GM12873 (cell line): ENCODE measurements at regions not wholly inside any gene's neighbourhood (a gene's known extent, or its start where the extent isn't known, plus 50 kb on each side); places are given as distances from the start of the nearest gene placed in this dataset.

Experiments used
- TF ChIP-seq, protein P1 (sequence below): IDR thresholded peaks from 2 replicates; pipeline ENCODE4 v1.5.1; 2012; ENCODE audit warnings: low read depth, mild to moderate bottlenecking, moderate library complexity, low read length, control low read depth; ENCODE audit not compliant: insufficient read depth; ENCODE audit errors: missing control alignments

DNA sequence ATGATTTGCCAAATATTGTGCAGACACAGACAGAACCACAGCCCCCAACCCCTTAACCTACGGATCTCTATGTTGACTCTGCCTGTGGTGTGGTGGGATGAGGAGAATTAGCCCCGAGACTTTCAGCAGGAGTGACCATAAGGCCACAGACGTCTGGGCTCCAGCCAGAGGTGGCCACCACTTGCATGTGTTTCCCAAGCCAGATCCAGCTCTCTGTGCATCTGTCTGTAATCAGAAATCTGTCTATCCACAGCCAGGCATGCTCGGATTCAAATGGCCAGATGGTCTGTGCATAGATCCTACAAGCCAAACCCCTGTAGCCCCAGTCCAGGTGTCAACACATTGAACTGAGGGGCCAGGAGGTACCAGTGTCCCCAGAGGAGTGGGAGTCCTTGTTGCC is 140.6 kb downstream of the SYF2 start:
- TF ChIP-seq, protein P1, sequence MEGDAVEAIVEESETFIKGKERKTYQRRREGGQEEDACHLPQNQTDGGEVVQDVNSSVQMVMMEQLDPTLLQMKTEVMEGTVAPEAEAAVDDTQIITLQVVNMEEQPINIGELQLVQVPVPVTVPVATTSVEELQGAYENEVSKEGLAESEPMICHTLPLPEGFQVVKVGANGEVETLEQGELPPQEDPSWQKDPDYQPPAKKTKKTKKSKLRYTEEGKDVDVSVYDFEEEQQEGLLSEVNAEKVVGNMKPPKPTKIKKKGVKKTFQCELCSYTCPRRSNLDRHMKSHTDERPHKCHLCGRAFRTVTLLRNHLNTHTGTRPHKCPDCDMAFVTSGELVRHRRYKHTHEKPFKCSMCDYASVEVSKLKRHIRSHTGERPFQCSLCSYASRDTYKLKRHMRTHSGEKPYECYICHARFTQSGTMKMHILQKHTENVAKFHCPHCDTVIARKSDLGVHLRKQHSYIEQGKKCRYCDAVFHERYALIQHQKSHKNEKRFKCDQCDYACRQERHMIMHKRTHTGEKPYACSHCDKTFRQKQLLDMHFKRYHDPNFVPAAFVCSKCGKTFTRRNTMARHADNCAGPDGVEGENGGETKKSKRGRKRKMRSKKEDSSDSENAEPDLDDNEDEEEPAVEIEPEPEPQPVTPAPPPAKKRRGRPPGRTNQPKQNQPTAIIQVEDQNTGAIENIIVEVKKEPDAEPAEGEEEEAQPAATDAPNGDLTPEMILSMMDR, result no peak

DNA sequence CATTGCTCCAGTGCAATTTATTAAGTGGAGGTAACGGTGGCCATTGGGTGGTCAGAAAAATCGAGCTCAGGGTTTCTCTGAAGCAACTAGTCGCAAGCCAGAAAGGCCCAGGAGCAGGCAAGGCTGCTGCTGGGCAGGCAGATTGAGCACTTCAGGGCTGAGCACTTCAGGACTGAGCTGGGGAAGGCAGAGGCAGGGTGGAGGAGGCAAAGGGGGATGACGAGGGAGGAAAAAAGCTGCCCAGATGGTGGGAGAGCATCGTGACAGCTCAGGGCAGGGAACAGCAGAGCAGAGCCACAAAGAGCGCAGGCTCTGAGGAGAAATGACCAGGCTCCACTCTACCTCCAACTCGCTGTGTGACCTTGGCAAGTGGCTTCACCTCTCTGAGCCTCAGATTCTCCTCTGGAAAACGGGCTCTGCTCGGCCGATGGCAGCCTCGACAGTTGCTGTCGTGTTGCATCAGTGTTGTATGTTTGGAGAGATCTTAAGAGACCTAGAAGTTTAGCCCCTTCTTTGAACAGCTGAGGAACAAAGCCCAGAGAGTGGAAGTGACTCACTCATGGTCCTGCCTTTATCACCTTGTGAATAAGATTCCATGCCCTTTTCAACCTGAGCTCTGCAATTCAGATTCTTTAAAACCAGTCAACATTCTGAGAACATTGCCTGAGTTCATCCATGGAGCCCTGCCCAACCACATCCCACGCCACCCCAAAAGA is 141.4 kb downstream of the SYF2 start:
- TF ChIP-seq, protein P1, result no peak

GRCh38 chr1:25089772-25090171 is 142.5 kb downstream of the SYF2 start:
- TF ChIP-seq, protein P1, result no peak

- TF ChIP-seq, protein P1, result no peak
Observed at GRCh38 chr1:25088946-25089345, 143.4 kb downstream of the SYF2 start.

- TF ChIP-seq, protein P1, result no peak
Observed at GRCh38 chr1:25088180-25088701, 144.1 kb downstream of the SYF2 start.

DNA sequence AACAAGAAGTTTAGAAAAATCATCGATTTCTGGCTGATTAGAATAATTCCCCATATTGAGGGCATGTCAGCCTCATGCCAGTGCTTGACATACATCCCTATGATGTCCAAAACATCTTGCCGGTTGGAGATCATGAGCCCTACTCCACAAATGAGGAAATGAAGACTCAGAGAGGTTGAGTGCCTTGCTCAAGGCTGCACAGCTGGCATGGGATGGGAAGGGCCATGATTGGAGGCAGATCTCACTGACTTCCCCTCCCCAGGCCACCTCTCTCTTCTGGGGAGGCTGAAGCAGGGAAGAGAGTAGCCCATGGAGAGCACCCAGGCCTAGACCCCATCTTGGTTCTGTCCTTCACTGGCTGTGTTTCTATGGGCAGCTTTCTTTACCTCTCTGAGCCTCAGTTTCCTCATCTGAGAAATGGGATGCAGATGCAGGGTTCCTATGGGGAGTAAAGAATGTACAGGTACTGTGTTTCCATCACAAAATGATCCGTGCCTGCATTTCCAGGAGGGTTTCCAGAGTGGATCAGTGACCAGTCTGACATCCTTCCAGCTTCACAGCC is 145.7 kb downstream of the SYF2 start:
- TF ChIP-seq, protein P1, result no peak

DNA sequence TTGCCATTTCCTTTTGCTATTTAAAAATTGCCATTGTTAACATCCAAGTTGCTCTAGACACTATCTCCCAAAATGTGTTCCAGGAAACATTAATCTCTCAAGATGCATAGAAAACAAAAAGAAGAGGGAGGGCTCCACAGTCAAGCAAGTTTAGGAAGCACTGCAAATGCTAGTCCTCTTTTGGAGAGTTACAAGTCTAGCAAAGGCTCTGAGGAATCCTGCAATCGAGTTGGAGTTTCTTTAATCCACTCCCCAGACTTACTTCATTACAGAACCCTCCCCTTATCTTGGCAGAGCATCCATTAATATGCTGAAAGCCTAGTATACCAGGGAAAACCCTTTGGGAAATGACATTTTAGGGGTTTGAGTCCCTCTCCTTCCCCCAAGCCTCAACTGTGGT is 147.9 kb downstream of the SYF2 start:
- TF ChIP-seq, protein P1, result no peak
